Vagina (tissue), 2 donors: ENCODE measurements at regions not wholly inside any gene's neighbourhood (a gene's known extent, or its start where the extent isn't known, plus 50 kb on each side); places are given as distances from the start of the nearest gene placed in this dataset.
"Not testable (repeated sequence)": the region's sequence is repeated elsewhere in the genome, so short reads cannot be mapped to it uniquely, and the experiment has no call there.

Source experiments
- CTCF ChIP-seq, 3 experiments: fragments of 450-650 bp in 2 of 3; fragments of 200-600 bp in 1 of 3; sonication (generic) in 1 of 3; IDR thresholded peaks; one replicate each; pipeline ENCODE4 v1.5.1; 2017 to 2019; ENCODE audit warnings: antibody characterized with exemption in 3 of 3, mild to moderate bottlenecking in 2 of 3, moderate library complexity in 2 of 3
- POLR2A ChIP-seq, 2 donors: fragments of 450-650 bp; IDR thresholded peaks; one replicate each; pipeline ENCODE4 v1.6.1; 2017; ENCODE audit warnings: antibody characterized with exemption in 2 of 2, mild to moderate bottlenecking in 2 of 2, moderate library complexity in 2 of 2

GRCh38 chr2:111366641-111367029 is 245.9 kb downstream of the BCL2L11 start:
- not testable (repeated sequence) for TF ChIP-seq POLR2A, CTCF (IDR thresholded peaks at IDR 0.05)
